ENCODE measurements at regions not wholly inside any gene's neighbourhood (a gene's known extent, or its start where the extent isn't known, plus 50 kb on each side); places are given as distances from the start of the nearest gene placed in this dataset.

- TF ChIP-seq EZH2phosphoT487 (IDR thresholded peaks at IDR 0.05; ENCODE audit: borderline replicate concordance), result no peak
- no peak for TF ChIP-seq CTCF (conservative IDR thresholded peaks at IDR 0.05; ENCODE audit: low read length)
Observed at GRCh38 chr19:34085336-34085735, 87.0 kb upstream of the LSM14A start.

GRCh38 chr19:34088292-34088691, 84.0 kb upstream of the LSM14A start:
- Histone ChIP-seq H3K27me3 (ENCODE audit: insufficient read depth, low read length, poor library complexity, severe bottlenecking) (no peaks in the 10 kb centered on the region), H4K20me1 (ENCODE audit: insufficient read depth, low read length, poor library complexity, severe bottlenecking) (no peaks in the 10 kb centered on the region), H3K9me3 (ENCODE audit: insufficient read depth, low read depth, low read length) (no peaks in the 10 kb centered on the region), H2AFZ (ENCODE audit: low read length) (no peak overlapping the region), H3K9me2 (replicated peaks; ENCODE audit: low read depth, low read length) (no peaks in the 10 kb centered on the region), H3K36me3 (ENCODE audit: insufficient read depth, low read length) (no peaks in the 10 kb centered on the region), H3K4me1 (ENCODE audit: insufficient read depth, low read length, poor library complexity, severe bottlenecking) (no peaks in the 10 kb centered on the region), H3F3A (ENCODE audit: low read depth) (no peaks in the 10 kb centered on the region), H3K4me3 (ENCODE audit: low read length, poor library complexity, severe bottlenecking) (no peak overlapping the region), H3K9ac (ENCODE audit: low read depth, low read length, poor library complexity, severe bottlenecking) (no peak overlapping the region), H3K79me2 (ENCODE audit: insufficient read depth, low read length) (no peaks in the 10 kb centered on the region), H3K4me2 (ENCODE audit: low read depth, low read length, poor library complexity, severe bottlenecking) (no peak overlapping the region)
- TF ChIP-seq CTCF (conservative IDR thresholded peaks at IDR 0.05; ENCODE audit: low read length) (no peak), EZH2phosphoT487 (IDR thresholded peaks at IDR 0.05; ENCODE audit: borderline replicate concordance) (no peak)

More at GRCh38 chr19:34085336-34085735, 87.0 kb upstream of the LSM14A start:
- no peaks in the 10 kb centered on the region for H3K79me2 ChIP-seq (ENCODE audit: insufficient read depth, low read length)
- H3K4me2 ChIP-seq (ENCODE audit: low read depth, low read length, poor library complexity, severe bottlenecking), result no peak overlapping the region
- no peak overlapping the region for H3K4me3 ChIP-seq (ENCODE audit: low read length, poor library complexity, severe bottlenecking)
- H4K20me1 ChIP-seq (ENCODE audit: insufficient read depth, low read length, poor library complexity, severe bottlenecking), result no peaks in the 10 kb centered on the region
- H3K4me1 ChIP-seq (ENCODE audit: insufficient read depth, low read length, poor library complexity, severe bottlenecking), result no peaks in the 10 kb centered on the region
- no peaks in the 10 kb centered on the region for H3K36me3 ChIP-seq (ENCODE audit: insufficient read depth, low read length)
- no peaks in the 10 kb centered on the region for H3K9me3 ChIP-seq (ENCODE audit: insufficient read depth, low read depth, low read length)
- no peaks in the 10 kb centered on the region for H3F3A ChIP-seq (ENCODE audit: low read depth)
- H3K27me3 ChIP-seq (ENCODE audit: insufficient read depth, low read length, poor library complexity, severe bottlenecking), result no peaks in the 10 kb centered on the region
- H2AFZ ChIP-seq (ENCODE audit: low read length), result no peak overlapping the region
- no peaks in the 10 kb centered on the region for H3K9me2 ChIP-seq (replicated peaks; ENCODE audit: low read depth, low read length)
- no peak overlapping the region for H3K9ac ChIP-seq (ENCODE audit: low read depth, low read length, poor library complexity, severe bottlenecking)

GRCh38 chr19:34089566-34089965, 82.7 kb upstream of the LSM14A start:
- TF ChIP-seq EZH2phosphoT487 (IDR thresholded peaks at IDR 0.05; ENCODE audit: borderline replicate concordance) (no peak), CTCF (conservative IDR thresholded peaks at IDR 0.05; ENCODE audit: low read length) (no peak)
- H3K27me3 ChIP-seq (ENCODE audit: insufficient read depth, low read length, poor library complexity, severe bottlenecking), result no peaks in the 10 kb centered on the region
- H3K4me2 ChIP-seq (ENCODE audit: low read depth, low read length, poor library complexity, severe bottlenecking), result no peak overlapping the region
- H2AFZ ChIP-seq (ENCODE audit: low read length), result no peak overlapping the region
- H3F3A ChIP-seq (ENCODE audit: low read depth), result no peaks in the 10 kb centered on the region
- H3K4me1 ChIP-seq (ENCODE audit: insufficient read depth, low read length, poor library complexity, severe bottlenecking), result no peaks in the 10 kb centered on the region
- no peaks in the 10 kb centered on the region for H3K9me2 ChIP-seq (replicated peaks; ENCODE audit: low read depth, low read length)
- H3K9me3 ChIP-seq (ENCODE audit: insufficient read depth, low read depth, low read length), result no peaks in the 10 kb centered on the region
- H3K79me2 ChIP-seq (ENCODE audit: insufficient read depth, low read length), result no peaks in the 10 kb centered on the region
- no peak overlapping the region for H3K4me3 ChIP-seq (ENCODE audit: low read length, poor library complexity, severe bottlenecking)
- H4K20me1 ChIP-seq (ENCODE audit: insufficient read depth, low read length, poor library complexity, severe bottlenecking), result no peaks in the 10 kb centered on the region
- no peaks in the 10 kb centered on the region for H3K36me3 ChIP-seq (ENCODE audit: insufficient read depth, low read length)
- H3K9ac ChIP-seq (ENCODE audit: low read depth, low read length, poor library complexity, severe bottlenecking), result no peak overlapping the region
